Ishikawa (cell line): ENCODE measurements at regions not wholly inside any gene's neighbourhood (a gene's known extent, or its start where the extent isn't known, plus 50 kb on each side); places are given as distances from the start of the nearest gene placed in this dataset.

ENCODE experiments used
- CEBPB ChIP-seq: IDR thresholded peaks from 2 replicates; pipeline ENCODE4 v1.6.1; 2012
- CREB1 ChIP-seq: IDR thresholded peaks from 2 replicates; pipeline ENCODE4 v1.6.1; 2012; ENCODE audit warnings: low read depth
- EGR1 ChIP-seq: IDR thresholded peaks from 2 replicates; pipeline ENCODE4 v1.6.1; 2012
- EP300 ChIP-seq: IDR thresholded peaks from 2 replicates; pipeline ENCODE4 v1.6.1; 2012; ENCODE audit warnings: borderline replicate concordance
- FOXM1 ChIP-seq: IDR thresholded peaks from 2 replicates; pipeline ENCODE4 v1.6.1; 2012; ENCODE audit warnings: low read depth, borderline replicate concordance
- NFIC ChIP-seq: IDR thresholded peaks from 2 replicates; pipeline ENCODE4 v1.6.1; 2012
- RAD21 ChIP-seq: IDR thresholded peaks from 2 replicates; pipeline ENCODE4 v1.6.1; 2012; ENCODE audit warnings: low read depth
- TAF1 ChIP-seq: IDR thresholded peaks from 2 replicates; pipeline ENCODE4 v1.6.1; 2012; ENCODE audit warnings: low read depth, mild to moderate bottlenecking
- TCF12 ChIP-seq: IDR thresholded peaks from 2 replicates; pipeline ENCODE4 v1.6.1; 2012; ENCODE audit warnings: low read depth
- TEAD4 ChIP-seq: IDR thresholded peaks from 2 replicates; pipeline ENCODE4 v1.6.1; 2012
- YY1 ChIP-seq: IDR thresholded peaks from 2 replicates; pipeline ENCODE4 v1.6.1; 2012; ENCODE audit warnings: low read depth
- ZBTB7A ChIP-seq: IDR thresholded peaks from 2 replicates; pipeline ENCODE4 v1.6.1; 2012; ENCODE audit warnings: low read depth
- TF ChIP-seq, protein P1 (sequence below): IDR thresholded peaks from 2 replicates; pipeline ENCODE4 v1.6.1; 2012
- TF ChIP-seq, protein P2 (sequence below): IDR thresholded peaks from 2 replicates; pipeline ENCODE4 v1.6.1; 2012
- TF ChIP-seq, protein P3 (sequence below): IDR thresholded peaks from 2 replicates; pipeline ENCODE4 v1.6.1; 2012; ENCODE audit warnings: low read depth, mild to moderate bottlenecking

DNA sequence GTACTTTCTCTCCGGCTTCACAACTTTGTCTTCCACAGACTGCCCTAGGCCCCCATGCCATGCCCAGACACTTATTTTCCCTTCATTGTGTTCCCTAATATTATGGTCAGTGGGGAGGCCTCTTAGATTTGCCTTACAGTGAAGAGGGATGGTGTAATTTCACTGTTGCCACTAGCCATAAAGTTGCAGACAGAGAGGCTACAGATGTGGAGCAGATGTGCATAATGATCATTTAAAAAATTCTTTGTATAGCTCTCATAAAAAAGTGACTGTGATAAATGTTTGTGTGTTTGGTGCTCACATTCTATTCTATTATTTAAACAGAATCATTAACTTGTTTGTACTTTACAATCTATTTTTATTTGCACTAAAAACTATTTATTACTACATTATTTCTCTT, 67.5 kb upstream of the FN1 start:
- TF ChIP-seq, protein P1, sequence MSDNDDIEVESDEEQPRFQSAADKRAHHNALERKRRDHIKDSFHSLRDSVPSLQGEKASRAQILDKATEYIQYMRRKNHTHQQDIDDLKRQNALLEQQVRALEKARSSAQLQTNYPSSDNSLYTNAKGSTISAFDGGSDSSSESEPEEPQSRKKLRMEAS = no peak
- TF ChIP-seq CEBPB (no peak), ZBTB7A (no peak), EP300 (no peak), NFIC (no peak), TEAD4 (no peak), RAD21 (no peak), YY1 (no peak), TCF12 (no peak), CREB1 (no peak), FOXM1 (no peak), EGR1 (no peak), TAF1 (no peak)
- TF ChIP-seq, protein P2, sequence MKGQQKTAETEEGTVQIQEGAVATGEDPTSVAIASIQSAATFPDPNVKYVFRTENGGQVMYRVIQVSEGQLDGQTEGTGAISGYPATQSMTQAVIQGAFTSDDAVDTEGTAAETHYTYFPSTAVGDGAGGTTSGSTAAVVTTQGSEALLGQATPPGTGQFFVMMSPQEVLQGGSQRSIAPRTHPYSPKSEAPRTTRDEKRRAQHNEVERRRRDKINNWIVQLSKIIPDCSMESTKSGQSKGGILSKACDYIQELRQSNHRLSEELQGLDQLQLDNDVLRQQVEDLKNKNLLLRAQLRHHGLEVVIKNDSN = no peak
- TF ChIP-seq, protein P3, sequence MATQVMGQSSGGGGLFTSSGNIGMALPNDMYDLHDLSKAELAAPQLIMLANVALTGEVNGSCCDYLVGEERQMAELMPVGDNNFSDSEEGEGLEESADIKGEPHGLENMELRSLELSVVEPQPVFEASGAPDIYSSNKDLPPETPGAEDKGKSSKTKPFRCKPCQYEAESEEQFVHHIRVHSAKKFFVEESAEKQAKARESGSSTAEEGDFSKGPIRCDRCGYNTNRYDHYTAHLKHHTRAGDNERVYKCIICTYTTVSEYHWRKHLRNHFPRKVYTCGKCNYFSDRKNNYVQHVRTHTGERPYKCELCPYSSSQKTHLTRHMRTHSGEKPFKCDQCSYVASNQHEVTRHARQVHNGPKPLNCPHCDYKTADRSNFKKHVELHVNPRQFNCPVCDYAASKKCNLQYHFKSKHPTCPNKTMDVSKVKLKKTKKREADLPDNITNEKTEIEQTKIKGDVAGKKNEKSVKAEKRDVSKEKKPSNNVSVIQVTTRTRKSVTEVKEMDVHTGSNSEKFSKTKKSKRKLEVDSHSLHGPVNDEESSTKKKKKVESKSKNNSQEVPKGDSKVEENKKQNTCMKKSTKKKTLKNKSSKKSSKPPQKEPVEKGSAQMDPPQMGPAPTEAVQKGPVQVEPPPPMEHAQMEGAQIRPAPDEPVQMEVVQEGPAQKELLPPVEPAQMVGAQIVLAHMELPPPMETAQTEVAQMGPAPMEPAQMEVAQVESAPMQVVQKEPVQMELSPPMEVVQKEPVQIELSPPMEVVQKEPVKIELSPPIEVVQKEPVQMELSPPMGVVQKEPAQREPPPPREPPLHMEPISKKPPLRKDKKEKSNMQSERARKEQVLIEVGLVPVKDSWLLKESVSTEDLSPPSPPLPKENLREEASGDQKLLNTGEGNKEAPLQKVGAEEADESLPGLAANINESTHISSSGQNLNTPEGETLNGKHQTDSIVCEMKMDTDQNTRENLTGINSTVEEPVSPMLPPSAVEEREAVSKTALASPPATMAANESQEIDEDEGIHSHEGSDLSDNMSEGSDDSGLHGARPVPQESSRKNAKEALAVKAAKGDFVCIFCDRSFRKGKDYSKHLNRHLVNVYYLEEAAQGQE = no peak

DNA sequence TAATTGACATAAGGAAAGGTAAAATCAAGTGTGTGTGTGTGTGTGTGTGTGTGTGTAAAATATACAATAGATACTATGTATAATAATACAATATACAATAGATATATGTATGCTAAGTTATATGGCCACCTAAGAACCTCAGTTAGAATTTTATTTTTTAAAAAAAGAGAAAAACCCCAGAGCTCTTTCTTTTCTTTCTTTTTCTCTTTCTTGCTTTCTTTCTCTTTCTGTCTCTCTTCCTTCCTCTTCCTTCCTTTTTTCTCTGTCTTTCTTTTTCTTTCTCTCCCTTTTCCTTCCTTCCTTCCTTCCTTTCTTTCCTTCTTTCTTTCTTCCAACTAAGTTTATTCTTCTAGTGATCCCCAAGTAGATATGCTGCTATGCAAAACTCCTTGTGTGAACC, 64.6 kb upstream of the FN1 start:
- TF ChIP-seq TEAD4 (no peak), YY1 (no peak), TCF12 (no peak), TAF1 (no peak), FOXM1 (no peak), EP300 (no peak), EGR1 (no peak), CEBPB (no peak), RAD21 (no peak), ZBTB7A (no peak)
- TF ChIP-seq, protein P2 = no peak

DNA sequence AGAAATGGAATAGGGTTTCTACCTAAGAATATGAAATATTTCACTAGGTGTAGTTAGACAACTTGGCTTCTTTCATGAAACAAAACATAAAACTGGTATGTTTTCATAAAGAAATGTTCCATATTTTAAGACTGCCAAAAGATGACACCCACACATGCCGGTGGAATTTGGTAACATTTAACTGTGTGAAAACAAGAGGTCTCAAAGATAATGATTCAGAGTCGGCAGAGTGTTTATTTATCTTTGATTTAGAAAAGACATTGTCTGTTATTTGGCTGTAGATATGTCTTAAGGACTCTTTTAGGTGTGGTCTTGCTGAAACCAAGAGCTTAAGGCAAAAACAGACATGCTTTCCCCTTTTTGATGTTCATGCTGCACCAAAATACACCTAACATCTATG, 63.5 kb upstream of the FN1 start:
- TF ChIP-seq RAD21 = no peak

DNA sequence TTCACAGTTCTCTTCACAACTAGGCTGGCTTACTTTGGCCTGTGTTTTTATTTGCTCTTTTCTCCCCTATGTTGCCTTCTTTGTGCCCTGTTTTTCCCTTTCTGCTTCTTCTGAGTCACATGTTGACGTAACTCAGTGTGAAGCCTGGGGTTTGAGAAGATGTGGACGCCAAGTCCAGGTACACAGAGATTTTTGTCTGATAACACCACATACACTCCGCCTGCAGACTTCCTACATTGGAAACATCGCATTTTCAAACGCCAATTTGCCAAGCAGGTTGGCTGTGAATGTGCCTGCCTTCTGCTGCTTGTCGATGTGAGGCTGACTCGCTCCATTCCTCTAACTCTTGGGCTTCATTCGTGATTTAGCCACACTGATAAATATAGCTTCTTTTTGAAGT, 62.6 kb upstream of the FN1 start:
- TF ChIP-seq TEAD4 (no peak), RAD21 (no peak), YY1 (no peak), CREB1 (no peak), FOXM1 (no peak)
- TF ChIP-seq, protein P1 = no peak
- TF ChIP-seq, protein P3 = no peak

DNA sequence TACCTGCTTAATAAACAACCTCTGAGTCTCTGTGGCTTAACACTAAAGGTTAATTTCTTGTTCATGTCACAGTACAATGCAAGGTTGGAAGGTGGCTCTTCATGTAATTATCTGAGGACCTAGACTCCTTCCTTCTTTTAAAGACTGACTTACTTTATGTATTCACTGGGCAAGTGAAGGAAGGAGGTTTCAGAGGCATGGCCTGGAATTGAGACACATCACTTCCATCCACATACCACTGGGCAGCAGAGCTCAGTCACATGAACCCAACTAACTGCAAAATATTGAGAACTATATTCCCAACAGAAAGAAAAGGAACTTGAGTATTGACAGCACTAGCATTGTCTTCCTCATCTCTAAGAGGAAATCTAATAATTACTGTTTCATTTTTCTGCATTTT, 57.5 kb upstream of the FN1 start:
- no peak for TF ChIP-seq TCF12
- TF ChIP-seq, protein P3 = no peak
- TF ChIP-seq TEAD4 = no peak
- TF ChIP-seq TAF1 = no peak
